ENCODE measurements at regions not wholly inside any gene's neighbourhood (a gene's known extent, or its start where the extent isn't known, plus 50 kb on each side); places are given as distances from the start of the nearest gene placed in this dataset.

GRCh38 chr10:4768416-4768815 lies 57.6 kb upstream of the AKR1E2 start:
- in situ Hi-C loops (cut with MboI) = loop anchor here (10.0 to 25.0 kb wide), 6 partner anchors 94 to 1556 kb away; partner anchors contain the start of gene KLF6
- Histone ChIP-seq H3K27ac (peak overlapping the region; percentile 85), H3K4me2 (ENCODE audit: unreplicated experiment) (no peak overlapping the region)

GRCh38 chr10:4767033-4767814 lies 58.8 kb upstream of the AKR1E2 start:
- peak overlapping the region; percentile 14 for H2AFZ ChIP-seq
- no peaks in the 10 kb centered on the region for H3K36me3 ChIP-seq (ENCODE audit: low read depth)
- in situ Hi-C loops (cut with MboI) = loop anchor here (10.0 to 25.0 kb wide), 6 partner anchors 92 to 1555 kb away; partner anchors contain the start of gene KLF6
- peak; percentile 73 for DNase-seq
- no peaks in the 10 kb centered on the region for H3K9me3 ChIP-seq (ENCODE audit: low read depth)
- peaks cover 63% of the 10 kb centered on the region for H3F3A ChIP-seq (ENCODE audit: insufficient read depth)
- H3K4me1 ChIP-seq (ENCODE audit: insufficient read depth) = peaks cover 95% of the 10 kb centered on the region
- peak overlapping the region; percentile 64 for H3K9ac ChIP-seq
- no peaks in the 10 kb centered on the region for H4K20me1 ChIP-seq (ENCODE audit: insufficient read depth)
- peak overlapping the region; percentile 85 for H3K27ac ChIP-seq
- WGBS, 2 experiments (ENCODE audit: low coverage in 1 of 2, low lambda C conversion rate in 2 of 2, missing lambda C conversion rate in 2 of 2) = 32 to 34% methylated on average over 7 of the region's 7 CpGs
- TF ChIP-seq EZH2 (IDR thresholded peaks at IDR 0.05; ENCODE audit: insufficient read depth, poor library complexity, severe bottlenecking) (no peak), EZH2phosphoT487 (IDR thresholded peaks at IDR 0.05; ENCODE audit: insufficient read depth, low read depth) (no peak)
- no peaks in the 10 kb centered on the region for H3K9me2 ChIP-seq (ENCODE audit: insufficient read depth)
- peaks cover 16% of the 10 kb centered on the region for H3K79me2 ChIP-seq (ENCODE audit: insufficient read depth)
- H3K27me3 ChIP-seq (replicated peaks; ENCODE audit: insufficient read depth) = no peaks in the 10 kb centered on the region
- H3K4me2 ChIP-seq (ENCODE audit: unreplicated experiment) = peak overlapping the region; percentile 64
- no peak overlapping the region for H3K4me3 ChIP-seq

More at GRCh38 chr10:4768416-4768815, 57.6 kb upstream of the AKR1E2 start:
- no peaks in the 10 kb centered on the region for H3K9me3 ChIP-seq (ENCODE audit: low read depth)
- H2AFZ ChIP-seq = peak overlapping the region; percentile 16; the same call in 1 of the 2 replicates
- H3K9me2 ChIP-seq (ENCODE audit: insufficient read depth) = no peaks in the 10 kb centered on the region
- H3K27me3 ChIP-seq (replicated peaks; ENCODE audit: insufficient read depth) = no peaks in the 10 kb centered on the region
- DNase-seq = no peak
- no peaks in the 10 kb centered on the region for H3K36me3 ChIP-seq (ENCODE audit: low read depth)
- no peak overlapping the region for H3K4me3 ChIP-seq
- H3K9ac ChIP-seq = no peak overlapping the region
- H4K20me1 ChIP-seq (ENCODE audit: insufficient read depth) = no peaks in the 10 kb centered on the region
- peaks cover 90% of the 10 kb centered on the region for H3K4me1 ChIP-seq (ENCODE audit: insufficient read depth)
- TF ChIP-seq EZH2phosphoT487 (IDR thresholded peaks at IDR 0.05; ENCODE audit: insufficient read depth, low read depth) = no peak
- TF ChIP-seq EZH2 (IDR thresholded peaks at IDR 0.05; ENCODE audit: insufficient read depth, poor library complexity, severe bottlenecking) = no peak
- 96 to 98% methylated on average over 2 of the region's 2 CpGs for WGBS, 2 experiments (ENCODE audit: low coverage in 1 of 2, low lambda C conversion rate in 2 of 2, missing lambda C conversion rate in 2 of 2)
- H3F3A ChIP-seq (ENCODE audit: insufficient read depth) = peaks cover 62% of the 10 kb centered on the region
- peaks cover 4% of the 10 kb centered on the region for H3K79me2 ChIP-seq (ENCODE audit: insufficient read depth)

GRCh38 chr10:4766454-4766853 lies 59.6 kb upstream of the AKR1E2 start:
- peaks cover 55% of the 10 kb centered on the region for H3F3A ChIP-seq (ENCODE audit: insufficient read depth)
- peak overlapping the region; percentile 64 for H3K4me2 ChIP-seq (ENCODE audit: unreplicated experiment)
- H4K20me1 ChIP-seq (ENCODE audit: insufficient read depth) = no peaks in the 10 kb centered on the region
- H3K27ac ChIP-seq = peak overlapping the region; percentile 85
- H3K9me2 ChIP-seq (ENCODE audit: insufficient read depth) = no peaks in the 10 kb centered on the region
- H3K27me3 ChIP-seq (replicated peaks; ENCODE audit: insufficient read depth) = no peaks in the 10 kb centered on the region
- H3K4me1 ChIP-seq (ENCODE audit: insufficient read depth) = peaks cover 91% of the 10 kb centered on the region
- TF ChIP-seq EZH2phosphoT487 (IDR thresholded peaks at IDR 0.05; ENCODE audit: insufficient read depth, low read depth) (no peak), EZH2 (IDR thresholded peaks at IDR 0.05; ENCODE audit: insufficient read depth, poor library complexity, severe bottlenecking) (no peak)
- in situ Hi-C loops (cut with MboI) = loop anchor here (10.0 to 25.0 kb wide), 6 partner anchors 92 to 1554 kb away; partner anchors contain the start of gene KLF6
- no peaks in the 10 kb centered on the region for H3K36me3 ChIP-seq (ENCODE audit: low read depth)
- peaks cover 21% of the 10 kb centered on the region for H3K79me2 ChIP-seq (ENCODE audit: insufficient read depth)
- DNase-seq = peak; percentile 43
- no peak overlapping the region for H3K4me3 ChIP-seq
- 47 to 56% methylated on average over 3 of the region's 3 CpGs for WGBS, 2 experiments (ENCODE audit: low coverage in 1 of 2, low lambda C conversion rate in 2 of 2, missing lambda C conversion rate in 2 of 2)
- 0 out of 2 replicates have a peak overlapping the region, but pooled peaks have one; percentile 46 for H2AFZ ChIP-seq
- no peaks in the 10 kb centered on the region for H3K9me3 ChIP-seq (ENCODE audit: low read depth)
- peak overlapping the region; percentile 64 for H3K9ac ChIP-seq

GRCh38 chr10:4765428-4765827 lies 60.6 kb upstream of the AKR1E2 start:
- peaks cover 25% of the 10 kb centered on the region for H3K79me2 ChIP-seq (ENCODE audit: insufficient read depth)
- H3K36me3 ChIP-seq (ENCODE audit: low read depth) = no peaks in the 10 kb centered on the region
- in situ Hi-C loops (cut with MboI) = loop anchor here (10.0 to 25.0 kb wide), 6 partner anchors 91 to 1553 kb away; partner anchors contain the start of gene KLF6
- H3K27ac ChIP-seq = peak overlapping the region; percentile 85
- no peaks in the 10 kb centered on the region for H3K9me2 ChIP-seq (ENCODE audit: insufficient read depth)
- no peak overlapping the region for H2AFZ ChIP-seq
- H3K4me1 ChIP-seq (ENCODE audit: insufficient read depth) = peaks cover 83% of the 10 kb centered on the region
- H3F3A ChIP-seq (ENCODE audit: insufficient read depth) = peaks cover 49% of the 10 kb centered on the region
- peak overlapping the region; percentile 64 for H3K4me2 ChIP-seq (ENCODE audit: unreplicated experiment)
- peak overlapping the region; percentile 64; the same call in 1 of the 2 replicates for H3K9ac ChIP-seq
- H3K4me3 ChIP-seq = no peak overlapping the region
- WGBS, 2 experiments (ENCODE audit: low coverage in 1 of 2, low lambda C conversion rate in 2 of 2, missing lambda C conversion rate in 2 of 2) = 93 to 100% methylated on average over 1 of the region's 1 CpG
- H3K27me3 ChIP-seq (replicated peaks; ENCODE audit: insufficient read depth) = no peaks in the 10 kb centered on the region
- H4K20me1 ChIP-seq (ENCODE audit: insufficient read depth) = no peaks in the 10 kb centered on the region
- DNase-seq = peak; percentile 62
- TF ChIP-seq EZH2phosphoT487 (IDR thresholded peaks at IDR 0.05; ENCODE audit: insufficient read depth, low read depth) (no peak), EZH2 (IDR thresholded peaks at IDR 0.05; ENCODE audit: insufficient read depth, poor library complexity, severe bottlenecking) (no peak)
- H3K9me3 ChIP-seq (ENCODE audit: low read depth) = no peaks in the 10 kb centered on the region
